Right lobe of liver (tissue), 4 donors: ENCODE measurements at regions not wholly inside any gene's neighbourhood (a gene's known extent, or its start where the extent isn't known, plus 50 kb on each side); places are given as distances from the start of the nearest gene placed in this dataset.

Experiments
- POLR2A ChIP-seq: fragments of 450-650 bp; IDR thresholded peaks from one replicate; pipeline ENCODE4 v1.6.1; 2017; ENCODE audit warnings: antibody characterized with exemption, mild to moderate bottlenecking
- TF ChIP-seq, protein P1 (sequence below), 4 donors: fragments of 200-600 bp in 3 of 4; fragments of 450-650 bp in 1 of 4; IDR thresholded peaks; one replicate each; pipeline versions ENCODE4 v1.5.1 to v1.8.0; 2016 to 2022; ENCODE audit warnings: antibody characterized with exemption in 4 of 4, mild to moderate bottlenecking in 2 of 4
- donor health status: DM: no; HTN: no; CAD: no.
- donor health status: DM: no; HTN: no; CAD: no.
- donor health status: DM: no; HTN: yes; CAD: no.

DNA sequence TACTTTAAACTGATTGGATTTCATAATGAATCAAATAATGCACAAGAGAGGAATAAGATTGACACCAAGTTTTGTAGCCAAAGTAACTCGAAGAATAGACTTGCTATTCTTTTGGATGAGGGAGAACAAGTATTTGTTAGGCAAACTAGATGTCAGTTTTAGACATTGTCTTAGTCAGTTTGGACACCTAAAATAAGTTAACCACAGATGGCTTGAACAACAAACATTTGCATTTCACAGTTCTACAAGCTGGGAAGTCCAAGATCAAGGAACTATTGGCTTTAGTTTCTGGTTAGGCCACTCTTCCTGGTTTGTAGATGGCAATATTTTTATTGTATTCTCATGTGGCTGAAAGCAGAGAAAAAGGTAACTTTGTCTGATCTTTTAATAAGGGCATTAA, 61.3 kb upstream of the OSTN start:
- TF ChIP-seq POLR2A: no peak
- TF ChIP-seq, protein P1, sequence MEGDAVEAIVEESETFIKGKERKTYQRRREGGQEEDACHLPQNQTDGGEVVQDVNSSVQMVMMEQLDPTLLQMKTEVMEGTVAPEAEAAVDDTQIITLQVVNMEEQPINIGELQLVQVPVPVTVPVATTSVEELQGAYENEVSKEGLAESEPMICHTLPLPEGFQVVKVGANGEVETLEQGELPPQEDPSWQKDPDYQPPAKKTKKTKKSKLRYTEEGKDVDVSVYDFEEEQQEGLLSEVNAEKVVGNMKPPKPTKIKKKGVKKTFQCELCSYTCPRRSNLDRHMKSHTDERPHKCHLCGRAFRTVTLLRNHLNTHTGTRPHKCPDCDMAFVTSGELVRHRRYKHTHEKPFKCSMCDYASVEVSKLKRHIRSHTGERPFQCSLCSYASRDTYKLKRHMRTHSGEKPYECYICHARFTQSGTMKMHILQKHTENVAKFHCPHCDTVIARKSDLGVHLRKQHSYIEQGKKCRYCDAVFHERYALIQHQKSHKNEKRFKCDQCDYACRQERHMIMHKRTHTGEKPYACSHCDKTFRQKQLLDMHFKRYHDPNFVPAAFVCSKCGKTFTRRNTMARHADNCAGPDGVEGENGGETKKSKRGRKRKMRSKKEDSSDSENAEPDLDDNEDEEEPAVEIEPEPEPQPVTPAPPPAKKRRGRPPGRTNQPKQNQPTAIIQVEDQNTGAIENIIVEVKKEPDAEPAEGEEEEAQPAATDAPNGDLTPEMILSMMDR (IDR thresholded peaks at IDR 0.05): no peak
